ENCODE measurements at regions not wholly inside any gene's neighbourhood (a gene's known extent, or its start where the extent isn't known, plus 50 kb on each side); places are given as distances from the start of the nearest gene placed in this dataset.

DNA sequence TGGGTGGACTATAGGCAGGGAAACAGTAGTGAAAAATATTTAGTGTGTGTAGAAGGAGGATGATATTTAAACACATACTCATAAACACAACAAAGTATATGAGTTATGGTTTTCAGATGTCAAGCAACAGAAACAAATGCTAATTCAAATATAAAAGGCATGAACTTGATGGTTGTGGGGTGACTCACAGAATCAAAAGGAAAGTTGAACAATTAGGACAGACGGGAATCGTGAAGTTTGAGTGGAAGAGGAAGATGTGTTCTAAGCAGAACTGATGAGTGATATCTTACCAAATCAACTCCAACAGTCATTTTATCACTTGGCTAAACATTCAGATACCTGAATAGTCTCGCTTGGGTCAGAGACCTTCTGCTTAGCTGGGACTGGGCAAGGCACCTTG, 53.6 kb upstream of the ITGA6 start:
- POLR2A ChIA-PET, result no interaction called here
- Mint-ChIP-seq H3K36me3 (no peaks in the 10 kb centered on the region), H3K9me3 (peaks cover 11% of the 10 kb centered on the region), H3K4me1 (no peaks in the 10 kb centered on the region), H3K27me3 (peaks cover 3% of the 10 kb centered on the region), H3K27ac (no peak overlapping the region), H3K4me3 (no peak overlapping the region)
- no peak for ATAC-seq (ENCODE audit: low read depth)
- DNase-seq, result no peak

GRCh38 chr2:172374318-172375240, 52.8 kb upstream of the ITGA6 start:
- ATAC-seq (ENCODE audit: low read depth), result no peak
- Mint-ChIP-seq H3K27me3 (peaks cover 3% of the 10 kb centered on the region), H3K36me3 (peaks cover 3% of the 10 kb centered on the region), H3K27ac (no peak overlapping the region), H3K9me3 (peaks cover 9% of the 10 kb centered on the region), H3K4me1 (no peaks in the 10 kb centered on the region), H3K4me3 (no peak overlapping the region)
- POLR2A ChIA-PET, result no interaction called here
- DNase-seq, result no peak

GRCh38 chr2:172375251-172375650, 52.1 kb upstream of the ITGA6 start:
- DNase-seq, result no peak
- no peak overlapping the region for H3K27ac Mint-ChIP-seq
- H3K4me3 Mint-ChIP-seq, result no peak overlapping the region
- peaks cover 8% of the 10 kb centered on the region for H3K9me3 Mint-ChIP-seq
- no peaks in the 10 kb centered on the region for H3K4me1 Mint-ChIP-seq
- no peak for ATAC-seq (ENCODE audit: low read depth)
- peaks cover 3% of the 10 kb centered on the region for H3K36me3 Mint-ChIP-seq
- H3K27me3 Mint-ChIP-seq, result peaks cover 3% of the 10 kb centered on the region
- POLR2A ChIA-PET, result no interaction called here

- ATAC-seq (ENCODE audit: low read depth) (no peak), DNase-seq (no peak)
- Mint-ChIP-seq H3K27me3 (peaks cover 3% of the 10 kb centered on the region), H3K36me3 (peaks cover 3% of the 10 kb centered on the region), H3K9me3 (peaks cover 8% of the 10 kb centered on the region), H3K4me1 (no peaks in the 10 kb centered on the region), H3K4me3 (no peak overlapping the region), H3K27ac (no peak overlapping the region)
- POLR2A ChIA-PET, result no interaction called here
Observed at GRCh38 chr2:172376016-172376415, 51.4 kb upstream of the ITGA6 start.

DNA sequence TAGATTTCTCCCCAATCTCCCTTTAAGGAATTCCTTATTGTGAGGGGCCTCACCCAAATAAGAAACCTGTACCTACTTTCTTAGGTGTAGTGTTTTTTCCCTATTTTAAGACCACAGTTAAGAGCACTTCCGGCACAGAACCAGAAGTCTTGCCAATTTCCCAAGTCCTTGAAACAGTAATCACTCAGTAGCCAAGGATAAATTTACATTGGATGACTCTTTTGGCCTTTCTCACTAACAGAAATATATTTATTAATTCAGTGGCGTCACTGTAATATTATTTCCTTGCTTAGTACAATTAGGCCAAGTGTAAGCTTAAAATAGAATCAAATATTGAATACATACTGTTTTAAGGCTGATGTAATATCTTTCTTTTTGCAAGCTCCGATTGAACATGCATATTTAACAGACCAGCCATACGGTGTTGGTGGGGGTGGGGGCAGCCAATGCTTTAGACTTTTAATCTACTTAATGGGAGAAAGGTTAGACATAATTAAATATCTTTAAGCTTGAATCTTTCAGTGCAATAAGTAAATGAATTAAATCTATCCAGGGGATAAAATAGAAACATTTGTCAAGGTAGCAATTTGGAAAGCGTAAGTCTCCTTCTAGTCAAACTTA, 50.8 kb upstream of the ITGA6 start:
- Mint-ChIP-seq H3K4me1 (no peaks in the 10 kb centered on the region), H3K36me3 (peaks cover 3% of the 10 kb centered on the region), H3K27ac (no peak overlapping the region), H3K9me3 (peaks cover 8% of the 10 kb centered on the region), H3K27me3 (peaks cover 3% of the 10 kb centered on the region), H3K4me3 (no peak overlapping the region)
- DNase-seq (no peak), ATAC-seq (ENCODE audit: low read depth) (no peak)
- POLR2A ChIA-PET, result no interaction called here

DNA sequence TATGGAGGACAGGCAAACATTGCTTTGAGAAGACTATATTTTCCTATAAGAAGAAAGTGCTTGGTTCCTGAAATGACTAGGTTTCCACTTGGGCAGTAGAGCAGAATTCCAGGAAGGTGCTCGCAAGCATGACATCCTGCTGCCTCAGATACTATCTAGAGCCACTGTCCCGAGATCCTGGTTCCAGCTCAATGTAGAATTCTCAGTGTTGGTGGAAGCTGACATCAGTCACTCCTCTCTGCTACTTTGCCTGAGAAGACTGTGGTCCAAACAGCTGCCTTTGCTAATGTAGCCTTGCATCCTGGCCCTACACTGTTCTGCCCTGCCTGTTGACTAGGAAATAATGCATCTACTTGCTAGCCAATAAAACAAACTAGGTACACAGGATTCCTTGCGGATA, 50.0 kb upstream of the ITGA6 start:
- DNase-seq, result no peak
- Mint-ChIP-seq H3K4me1 (no peaks in the 10 kb centered on the region), H3K27ac (no peak overlapping the region), H3K9me3 (peaks cover 8% of the 10 kb centered on the region), H3K4me3 (no peak overlapping the region), H3K36me3 (peaks cover 3% of the 10 kb centered on the region), H3K27me3 (peaks cover 3% of the 10 kb centered on the region)
- no peak for ATAC-seq (ENCODE audit: low read depth)
- POLR2A ChIA-PET, result no interaction called here

Measured in activated naive CD8-positive, alpha-beta T cell treated with anti-CD3 and anti-CD28 coated beads, Interleukin-2, amount 10 ng/mL, durations not matched to agents 7 days and 5 days (primary cell).